GM23248 (cell line): ENCODE measurements at regions not wholly inside any gene's neighbourhood (a gene's known extent, or its start where the extent isn't known, plus 50 kb on each side); places are given as distances from the start of the nearest gene placed in this dataset.

Experiments used
- DNase-seq: peaks from one replicate; pipeline ENCODE4 v3.0.0-alpha.2; 2015
- H2AFZ ChIP-seq: fragments of 200-600 bp; sonication (generic); 2 replicates; pipeline ENCODE4 v1.6.1; 2016; ENCODE audit warnings: antibody characterized with exemption
- H3F3A ChIP-seq: fragments of 200-600 bp; sonication (generic); 2 replicates; pipeline ENCODE4 v1.6.1; 2016; ENCODE audit warnings: mild to moderate bottlenecking, antibody characterized with exemption, mixed run types; ENCODE audit not compliant: insufficient read depth
- H3K27ac ChIP-seq: fragments of 200-600 bp; sonication (generic); 2 replicates; pipeline ENCODE4 v1.5.1; 2016; ENCODE audit warnings: mild to moderate bottlenecking
- H3K27me3 ChIP-seq: fragments of 200-600 bp; sonication (generic); replicated peaks from 2 replicates; pipeline ENCODE4 v1.6.1; 2016; ENCODE audit warnings: mild to moderate bottlenecking; ENCODE audit not compliant: insufficient read depth
- H3K36me3 ChIP-seq: fragments of 200-600 bp; sonication (generic); 2 replicates; pipeline ENCODE4 v1.6.1; 2016; ENCODE audit warnings: low read depth, mild to moderate bottlenecking
- H3K4me1 ChIP-seq: fragments of 200-600 bp; sonication (generic); 2 replicates; pipeline ENCODE4 v1.6.1; 2016; ENCODE audit warnings: mild to moderate bottlenecking; ENCODE audit not compliant: insufficient read depth
- H3K4me2 ChIP-seq: fragments of 200-600 bp; sonication (generic); one replicate; pipeline ENCODE4 v1.6.1; 2016; ENCODE audit warnings: mild to moderate bottlenecking; ENCODE audit not compliant: unreplicated experiment
- H3K4me3 ChIP-seq: fragments of 200-600 bp; sonication (generic); 2 replicates; pipeline ENCODE4 v1.5.1; 2016; ENCODE audit warnings: mild to moderate bottlenecking
- H3K79me2 ChIP-seq: fragments of 200-600 bp; sonication (generic); 2 replicates; pipeline ENCODE4 v1.6.1; 2016; ENCODE audit warnings: mild to moderate bottlenecking; ENCODE audit not compliant: insufficient read depth
- H3K9ac ChIP-seq: fragments of 200-600 bp; sonication (generic); 2 replicates; pipeline ENCODE4 v1.6.1; 2016; ENCODE audit warnings: mild to moderate bottlenecking
- H3K9me2 ChIP-seq: fragments of 200-600 bp; sonication (generic); 2 replicates; pipeline ENCODE4 v1.6.1; 2016; ENCODE audit warnings: mixed run types, mild to moderate bottlenecking, moderate library complexity; ENCODE audit not compliant: insufficient read depth
- H3K9me3 ChIP-seq: fragments of 200-600 bp; sonication (generic); one replicate; pipeline ENCODE4 v1.6.1; 2017; ENCODE audit warnings: low read depth
- H4K20me1 ChIP-seq: fragments of 200-600 bp; sonication (generic); 2 replicates; pipeline ENCODE4 v1.6.0; 2016; ENCODE audit not compliant: insufficient read depth
- EZH2 ChIP-seq: fragments of 200-600 bp; sonication (generic); IDR thresholded peaks from 2 replicates; pipeline ENCODE4 v1.6.1; 2018; ENCODE audit warnings: antibody characterized with exemption, mild to moderate bottlenecking; ENCODE audit not compliant: insufficient read depth, poor library complexity, severe bottlenecking
- EZH2phosphoT487 ChIP-seq: fragments of 200-600 bp; sonication (generic); IDR thresholded peaks from 2 replicates; pipeline ENCODE4 v1.6.1; 2018; ENCODE audit warnings: antibody characterized with exemption, moderate library complexity, mild to moderate bottlenecking, low read depth; ENCODE audit not compliant: insufficient read depth
- WGBS, 2 experiments: methylation state at CpG; one replicate each; pipeline ENCODE4 v1.1.6; 2015 to 2017; ENCODE audit warnings: low lambda C conversion rate in 2 of 2, low coverage in 1 of 2; ENCODE audit errors: missing lambda C conversion rate in 2 of 2; 5-methylcytosine and 5-hydroxymethylcytosine counted together
- in situ Hi-C: fragments of 300-500 bp; cut with MboI; formaldehyde crosslinking; loops from 2 replicates; pipeline ENCODE4 v1.15.0; 2020

GRCh38 chr5:82798676-82799075 is 278.5 kb downstream of the TMEM167A start:
- TF ChIP-seq EZH2 (no peak), EZH2phosphoT487 (no peak)
- no peak for DNase-seq
- H3K9me3 ChIP-seq: no peaks in the 10 kb centered on the region
- H3F3A ChIP-seq: no peaks in the 10 kb centered on the region
- no peaks in the 10 kb centered on the region for H3K36me3 ChIP-seq
- H4K20me1 ChIP-seq: no peaks in the 10 kb centered on the region
- no peaks in the 10 kb centered on the region for H3K27me3 ChIP-seq
- H3K4me1 ChIP-seq: no peaks in the 10 kb centered on the region
- in situ Hi-C loops: loop anchor here (25.0 kb wide), 1 partner anchor 436 kb away; no protein-coding TSS in a partner anchor
- H3K79me2 ChIP-seq: no peaks in the 10 kb centered on the region
- WGBS, 2 experiments: 22 to 23% methylated on average over 2 of the region's 2 CpGs
- H3K9me2 ChIP-seq: no peaks in the 10 kb centered on the region
- H3K9ac ChIP-seq: no peak overlapping the region
- H3K4me3 ChIP-seq: no peak overlapping the region
- no peak overlapping the region for H2AFZ ChIP-seq
- H3K27ac ChIP-seq: no peak overlapping the region
- no peak overlapping the region for H3K4me2 ChIP-seq

- H3K27ac ChIP-seq: no peak overlapping the region
- H3K36me3 ChIP-seq: no peaks in the 10 kb centered on the region
- no peak overlapping the region for H2AFZ ChIP-seq
- no peaks in the 10 kb centered on the region for H3K4me1 ChIP-seq
- no peaks in the 10 kb centered on the region for H3F3A ChIP-seq
- H3K79me2 ChIP-seq: no peaks in the 10 kb centered on the region
- in situ Hi-C loops: loop anchor here (25.0 kb wide), 1 partner anchor 435 kb away; no protein-coding TSS in a partner anchor
- H3K9me2 ChIP-seq: no peaks in the 10 kb centered on the region
- no peaks in the 10 kb centered on the region for H3K27me3 ChIP-seq
- WGBS, 2 experiments: 41 to 50% methylated on average over 5 of the region's 5 CpGs
- no peaks in the 10 kb centered on the region for H4K20me1 ChIP-seq
- H3K4me3 ChIP-seq: no peak overlapping the region
- TF ChIP-seq EZH2phosphoT487: no peak
- no peak for TF ChIP-seq EZH2
- no peak for DNase-seq
- H3K9me3 ChIP-seq: no peaks in the 10 kb centered on the region
- no peak overlapping the region for H3K4me2 ChIP-seq
- no peak overlapping the region for H3K9ac ChIP-seq
These were observed 280.4 kb downstream of the TMEM167A start for GRCh38 chr5:82796643-82797416.

- no peak overlapping the region for H2AFZ ChIP-seq
- no peak overlapping the region for H3K9ac ChIP-seq
- no peaks in the 10 kb centered on the region for H3K4me1 ChIP-seq
- H3K27me3 ChIP-seq: no peaks in the 10 kb centered on the region
- no peaks in the 10 kb centered on the region for H4K20me1 ChIP-seq
- H3F3A ChIP-seq: no peaks in the 10 kb centered on the region
- H3K27ac ChIP-seq: no peak overlapping the region
- H3K4me2 ChIP-seq: no peak overlapping the region
- in situ Hi-C loops: loop anchor here (25.0 kb wide), 1 partner anchor 433 kb away; no protein-coding TSS in a partner anchor
- WGBS, 2 experiments: 51 to 58% methylated on average over 2 of the region's 2 CpGs
- no peaks in the 10 kb centered on the region for H3K9me2 ChIP-seq
- TF ChIP-seq EZH2phosphoT487: no peak
- TF ChIP-seq EZH2: no peak
- H3K79me2 ChIP-seq: no peaks in the 10 kb centered on the region
- H3K36me3 ChIP-seq: no peaks in the 10 kb centered on the region
- H3K9me3 ChIP-seq: no peaks in the 10 kb centered on the region
- peak; percentile 32 for DNase-seq
- no peak overlapping the region for H3K4me3 ChIP-seq
These were observed 282.3 kb downstream of the TMEM167A start for GRCh38 chr5:82794876-82795275.

GRCh38 chr5:82793808-82794419 is 283.3 kb downstream of the TMEM167A start:
- H3K9ac ChIP-seq: no peak overlapping the region
- H3K9me2 ChIP-seq: no peaks in the 10 kb centered on the region
- in situ Hi-C loops: loop anchor here (25.0 kb wide), 1 partner anchor 432 kb away; no protein-coding TSS in a partner anchor
- no peaks in the 10 kb centered on the region for H3K4me1 ChIP-seq
- H3K36me3 ChIP-seq: no peaks in the 10 kb centered on the region
- H4K20me1 ChIP-seq: no peaks in the 10 kb centered on the region
- no peak overlapping the region for H3K27ac ChIP-seq
- TF ChIP-seq EZH2 (no peak), EZH2phosphoT487 (no peak)
- H3K79me2 ChIP-seq: no peaks in the 10 kb centered on the region
- no peaks in the 10 kb centered on the region for H3F3A ChIP-seq
- peak; percentile 38 for DNase-seq
- no peak overlapping the region for H3K4me3 ChIP-seq
- 40 to 44% methylated on average over 4 of the region's 4 CpGs for WGBS, 2 experiments
- H2AFZ ChIP-seq: no peak overlapping the region
- H3K4me2 ChIP-seq: no peak overlapping the region
- no peaks in the 10 kb centered on the region for H3K9me3 ChIP-seq
- no peaks in the 10 kb centered on the region for H3K27me3 ChIP-seq
